A673 (cell line): ENCODE measurements at regions not wholly inside any gene's neighbourhood (a gene's known extent, or its start where the extent isn't known, plus 50 kb on each side); places are given as distances from the start of the nearest gene placed in this dataset.

Experiments
- CTCF ChIP-seq: fragments of 300-800, 200-600 bp; sonication (generic); conservative IDR thresholded peaks from 2 replicates; pipeline ENCODE4 v1.5.1; 2017; ENCODE audit warnings: low read depth, mild to moderate bottlenecking, antibody characterized with exemption, low read length, moderate library complexity, mixed read lengths
- EZH2 ChIP-seq: fragments of 200-600 bp; sonication (generic); IDR thresholded peaks from 2 replicates; pipeline ENCODE4 v1.6.1; 2017; ENCODE audit warnings: borderline replicate concordance, low read depth, mild to moderate bottlenecking, mixed read lengths, antibody characterized with exemption, low read length; ENCODE audit not compliant: poor library complexity, severe bottlenecking

GRCh38 chr1:243946253-243946652, 96.2 kb upstream of the AKT3 start:
- TF ChIP-seq CTCF: no peak
- no peak for TF ChIP-seq EZH2
